CD4-positive, CD25-positive, alpha-beta regulatory T cell (primary cell): ENCODE measurements at regions not wholly inside any gene's neighbourhood (a gene's known extent, or its start where the extent isn't known, plus 50 kb on each side); places are given as distances from the start of the nearest gene placed in this dataset.

Experiments used
- ATAC-seq, 2 donors: fragments of 150-1000 bp; cut with Tn5 transposase; one replicate each; pipeline ENCODE4 v1.10.0; 2021; ENCODE audit warnings: low read depth in 2 of 2, moderate number of reproducible peaks in 2 of 2, moderate library complexity in 1 of 2
- DNase-seq, 3 donors: peaks; one replicate each; pipeline versions ENCODE4 v3.0.0 to v3.0.0-alpha.2; 2012 to 2022; ENCODE audit warnings: mixed read lengths in 1 of 3
- H3K27ac ChIP-seq: one replicate; pipeline ENCODE4 v1.7.0; 2013; ENCODE audit warnings: mild to moderate bottlenecking, low read length; ENCODE audit not compliant: insufficient read depth, poor library complexity, severe bottlenecking
- H3K27me3 ChIP-seq: one replicate; pipeline ENCODE4 v1.7.0; 2013; ENCODE audit warnings: low read length; ENCODE audit not compliant: control insufficient read depth, insufficient read depth
- H3K36me3 ChIP-seq: one replicate; pipeline ENCODE4 v1.7.0; 2013; ENCODE audit warnings: mild to moderate bottlenecking, low read length, moderate library complexity; ENCODE audit not compliant: control insufficient read depth, insufficient read depth
- H3K4me1 ChIP-seq: 2 replicates; pipeline ENCODE4 v1.7.0; 2013; ENCODE audit warnings: mild to moderate bottlenecking, low read length; ENCODE audit not compliant: insufficient read depth, control insufficient read depth, poor library complexity, severe bottlenecking
- H3K4me3 ChIP-seq: one replicate; pipeline ENCODE4 v1.7.0; 2013; ENCODE audit warnings: low read depth, mild to moderate bottlenecking, low read length, moderate library complexity
- H3K9me3 ChIP-seq, 2 experiments: 1 replicate in 1 of 2; 2 replicates in 1 of 2; pipeline ENCODE4 v1.7.0; 2013; ENCODE audit warnings: low read length in 2 of 2, mild to moderate bottlenecking in 1 of 2, moderate library complexity in 1 of 2; ENCODE audit not compliant: control insufficient read depth in 2 of 2
- H3K27ac Mint-ChIP-seq, 3 donors: one replicate each; pipeline ENCODE4 v1.8.0; 2020 to 2022; ENCODE audit warnings: mild to moderate bottlenecking in 3 of 3, mixed read lengths in 3 of 3, moderate library complexity in 2 of 3
- H3K27me3 Mint-ChIP-seq: one replicate; pipeline ENCODE4 v1.8.0; 2022; ENCODE audit warnings: mild to moderate bottlenecking, mixed read lengths
- H3K36me3 Mint-ChIP-seq: one replicate; pipeline ENCODE4 v1.8.0; 2020; ENCODE audit warnings: mixed read lengths
- H3K4me1 Mint-ChIP-seq, 4 donors: one replicate each; pipeline ENCODE4 v1.8.0; 2020 to 2022; ENCODE audit warnings: mixed read lengths in 4 of 4, mild to moderate bottlenecking in 1 of 4
- H3K4me3 Mint-ChIP-seq, 4 donors: one replicate each; pipeline ENCODE4 v1.8.0; 2020 to 2022; ENCODE audit warnings: mild to moderate bottlenecking in 4 of 4, mixed read lengths in 4 of 4, moderate library complexity in 3 of 4
- H3K9me3 Mint-ChIP-seq, 7 donors: one replicate each; pipeline ENCODE4 v1.8.0; 2020 to 2022; ENCODE audit warnings: mixed read lengths in 7 of 7, mild to moderate bottlenecking in 3 of 7, moderate library complexity in 2 of 7

GRCh38 chr2:240252191-240252871 is 111.9 kb upstream of the OTOS start:
- Mint-ChIP-seq H3K36me3 (no peaks in the 10 kb centered on the region), H3K27me3 (peaks cover 2% of the 10 kb centered on the region), H3K4me3 (no peak overlapping the region), H3K9me3 (peaks cover 0 to 2% (median 0%) of the 10 kb centered on the region in 7 donors), H3K4me1 (no peaks in the 10 kb centered on the region), H3K27ac (no peak overlapping the region)
- Histone ChIP-seq H3K4me3 (no peak overlapping the region), H3K27ac (no peak overlapping the region), H3K9me3 (no peaks in the 10 kb centered on the region), H3K27me3 (no peaks in the 10 kb centered on the region), H3K36me3 (no peaks in the 10 kb centered on the region), H3K4me1 (no peaks in the 10 kb centered on the region)
- no peak for ATAC-seq
- no peak for DNase-seq

GRCh38 chr2:240252872-240253511 is 112.5 kb upstream of the OTOS start:
- H3K4me1 Mint-ChIP-seq, result no peaks in the 10 kb centered on the region
- H3K27ac Mint-ChIP-seq, result no peak overlapping the region
- H3K9me3 Mint-ChIP-seq, result peaks cover 0 to 2% (median 0%) of the 10 kb centered on the region in 7 donors
- H3K4me1 ChIP-seq, result no peaks in the 10 kb centered on the region
- no peak overlapping the region for H3K27ac ChIP-seq
- H3K4me3 ChIP-seq, result no peak overlapping the region
- H3K27me3 Mint-ChIP-seq, result no peaks in the 10 kb centered on the region
- no peaks in the 10 kb centered on the region for H3K36me3 Mint-ChIP-seq
- no peak overlapping the region for H3K4me3 Mint-ChIP-seq
- H3K9me3 ChIP-seq, result no peaks in the 10 kb centered on the region
- DNase-seq, result no peak
- no peaks in the 10 kb centered on the region for H3K27me3 ChIP-seq
- H3K36me3 ChIP-seq, result no peaks in the 10 kb centered on the region
- no peak for ATAC-seq

- Mint-ChIP-seq H3K27me3 (no peaks in the 10 kb centered on the region), H3K36me3 (no peaks in the 10 kb centered on the region), H3K27ac (no peak overlapping the region), H3K4me1 (no peaks in the 10 kb centered on the region), H3K4me3 (no peak overlapping the region), H3K9me3 (peaks cover 0 to 2% (median 0%) of the 10 kb centered on the region in 7 donors)
- ATAC-seq, result no peak
- no peak overlapping the region for H3K4me3 ChIP-seq
- no peaks in the 10 kb centered on the region for H3K9me3 ChIP-seq
- no peak overlapping the region for H3K27ac ChIP-seq
- no peaks in the 10 kb centered on the region for H3K4me1 ChIP-seq
- no peaks in the 10 kb centered on the region for H3K27me3 ChIP-seq
- no peaks in the 10 kb centered on the region for H3K36me3 ChIP-seq
- DNase-seq, result no peak
These were observed 113.2 kb upstream of the OTOS start for GRCh38 chr2:240253583-240254145.

- DNase-seq (no peak), ATAC-seq (no peak)
- Histone ChIP-seq H3K27me3 (no peaks in the 10 kb centered on the region), H3K4me3 (no peak overlapping the region), H3K27ac (no peak overlapping the region), H3K9me3 (no peaks in the 10 kb centered on the region), H3K4me1 (no peaks in the 10 kb centered on the region), H3K36me3 (no peaks in the 10 kb centered on the region)
- H3K4me1 Mint-ChIP-seq, result no peaks in the 10 kb centered on the region
- H3K9me3 Mint-ChIP-seq, result peaks cover 0 to 2% (median 0%) of the 10 kb centered on the region in 7 donors
- no peak overlapping the region for H3K27ac Mint-ChIP-seq
- H3K36me3 Mint-ChIP-seq, result no peaks in the 10 kb centered on the region
- H3K4me3 Mint-ChIP-seq, result no peak overlapping the region
- H3K27me3 Mint-ChIP-seq, result no peaks in the 10 kb centered on the region
These were observed 114.1 kb upstream of the OTOS start for GRCh38 chr2:240254337-240255164.

GRCh38 chr2:240255165-240255491 is 114.7 kb upstream of the OTOS start:
- no peak overlapping the region for H3K4me3 Mint-ChIP-seq
- H3K27ac ChIP-seq, result no peak overlapping the region
- DNase-seq, result no peak
- H3K9me3 Mint-ChIP-seq, result peaks cover 0 to 2% (median 0%) of the 10 kb centered on the region in 7 donors
- no peak for ATAC-seq
- H3K27me3 Mint-ChIP-seq, result no peaks in the 10 kb centered on the region
- no peaks in the 10 kb centered on the region for H3K4me1 Mint-ChIP-seq
- no peaks in the 10 kb centered on the region for H3K36me3 Mint-ChIP-seq
- H3K27ac Mint-ChIP-seq, result no peak overlapping the region
- no peaks in the 10 kb centered on the region for H3K4me1 ChIP-seq
- no peak overlapping the region for H3K4me3 ChIP-seq
- no peaks in the 10 kb centered on the region for H3K36me3 ChIP-seq
- no peaks in the 10 kb centered on the region for H3K27me3 ChIP-seq
- H3K9me3 ChIP-seq, result no peaks in the 10 kb centered on the region

- no peak for DNase-seq
- Mint-ChIP-seq H3K9me3 (peaks cover 0 to 2% (median 0%) of the 10 kb centered on the region in 7 donors), H3K27ac (no peak overlapping the region)
These were observed 115.6 kb upstream of the OTOS start for GRCh38 chr2:240255811-240256703.

More at GRCh38 chr2:240255811-240256703, 115.6 kb upstream of the OTOS start:
- no peaks in the 10 kb centered on the region for H3K36me3 ChIP-seq
- no peaks in the 10 kb centered on the region for H3K27me3 Mint-ChIP-seq
- no peak for ATAC-seq
- H3K27ac ChIP-seq, result no peak overlapping the region
- H3K4me1 ChIP-seq, result no peaks in the 10 kb centered on the region
- H3K9me3 ChIP-seq, result no peaks in the 10 kb centered on the region
- no peaks in the 10 kb centered on the region for H3K36me3 Mint-ChIP-seq
- no peak overlapping the region for H3K4me3 Mint-ChIP-seq
- H3K4me3 ChIP-seq, result no peak overlapping the region
- H3K4me1 Mint-ChIP-seq, result no peaks in the 10 kb centered on the region
- H3K27me3 ChIP-seq, result no peaks in the 10 kb centered on the region
